Vagina (tissue), 2 donors: ENCODE measurements at regions not wholly inside any gene's neighbourhood (a gene's known extent, or its start where the extent isn't known, plus 50 kb on each side); places are given as distances from the start of the nearest gene placed in this dataset.

Experiments used
- CTCF ChIP-seq, 3 experiments: fragments of 450-650 bp in 2 of 3; fragments of 200-600 bp in 1 of 3; sonication (generic) in 1 of 3; IDR thresholded peaks; one replicate each; pipeline ENCODE4 v1.5.1; 2017 to 2019; ENCODE audit warnings: antibody characterized with exemption in 3 of 3, mild to moderate bottlenecking in 2 of 3, moderate library complexity in 2 of 3
- POLR2A ChIP-seq, 2 donors: fragments of 450-650 bp; IDR thresholded peaks; one replicate each; pipeline ENCODE4 v1.6.1; 2017; ENCODE audit warnings: antibody characterized with exemption in 2 of 2, mild to moderate bottlenecking in 2 of 2, moderate library complexity in 2 of 2

- no peak for TF ChIP-seq CTCF (IDR thresholded peaks at IDR 0.05)
- TF ChIP-seq POLR2A (IDR thresholded peaks at IDR 0.05): no peak
Observed at GRCh38 chr22:47367107-47367690, 604.7 kb downstream of the TBC1D22A start.
